AML-193 (cell line): ENCODE measurements at regions not wholly inside any gene's neighbourhood (a gene's known extent, or its start where the extent isn't known, plus 50 kb on each side); places are given as distances from the start of the nearest gene placed in this dataset.
"Not testable (repeated sequence)": the region's sequence is repeated elsewhere in the genome, so short reads cannot be mapped to it uniquely, and the experiment has no call there.

ENCODE experiments used
- DNase-seq, 2 experiments: peaks; one replicate each; lab custom pipeline; 2025; lab: John Stamatoyannopoulos, UW

GRCh38 chr6:140462076-140462452 is 1087.6 kb upstream of the CITED2 start:
- no peak for DNase-seq

- no peak for DNase-seq
Observed at GRCh38 chr6:140460267-140460666, 1085.8 kb upstream of the CITED2 start.

GRCh38 chr6:140459209-140459608 is 1084.8 kb upstream of the CITED2 start:
- no peak for DNase-seq

- no peak for DNase-seq
Observed at GRCh38 chr6:140446241-140446640, 1071.8 kb upstream of the CITED2 start.

- no peak for DNase-seq
Observed at GRCh38 chr6:140445474-140446004, 1071.1 kb upstream of the CITED2 start.

- DNase-seq, result not testable (repeated sequence)
Observed at GRCh38 chr6:140443112-140443511, 1068.7 kb upstream of the CITED2 start.

GRCh38 chr6:140441256-140441655 is 1066.8 kb upstream of the CITED2 start:
- peak; percentile 49 to 65 for DNase-seq

- DNase-seq, result no peak
Observed at GRCh38 chr6:140440223-140440835, 1065.9 kb upstream of the CITED2 start.

GRCh38 chr6:140438346-140438735 is 1063.9 kb upstream of the CITED2 start:
- DNase-seq, result no peak

- no peak for DNase-seq
Observed at GRCh38 chr6:140437619-140438345, 1063.3 kb upstream of the CITED2 start.

- no peak for DNase-seq
Observed at GRCh38 chr6:140436023-140436811, 1061.8 kb upstream of the CITED2 start.

- DNase-seq, result no peak
Observed at GRCh38 chr6:140434761-140435160, 1060.3 kb upstream of the CITED2 start.

GRCh38 chr6:140433072-140433471 is 1058.6 kb upstream of the CITED2 start:
- DNase-seq, result no peak

- DNase-seq, result no peak
Observed at GRCh38 chr6:140427842-140428241, 1053.4 kb upstream of the CITED2 start.

- no peak for DNase-seq
Observed at GRCh38 chr6:140414966-140415620, 1040.6 kb upstream of the CITED2 start.

- no peak for DNase-seq
Observed at GRCh38 chr6:140403020-140403419, 1028.6 kb upstream of the CITED2 start.

GRCh38 chr6:140401761-140402160 is 1027.3 kb upstream of the CITED2 start:
- DNase-seq, result no peak

GRCh38 chr6:140398076-140398475 is 1023.6 kb upstream of the CITED2 start:
- no peak for DNase-seq

- no peak for DNase-seq
Observed at GRCh38 chr6:140397106-140397505, 1022.7 kb upstream of the CITED2 start.

GRCh38 chr6:140393665-140394540 is 1019.5 kb upstream of the CITED2 start:
- DNase-seq, result no peak

- DNase-seq, result no peak
Observed at GRCh38 chr6:140388815-140389214, 1014.4 kb upstream of the CITED2 start.
